DND-41 (cell line): ENCODE measurements at regions not wholly inside any gene's neighbourhood (a gene's known extent, or its start where the extent isn't known, plus 50 kb on each side); places are given as distances from the start of the nearest gene placed in this dataset.

Experiments used
- ATAC-seq: fragments of 200-7000 bp; cut with Tn5 transposase; 3 replicates; pipeline ENCODE4 v1.9.1; 2021; ENCODE audit warnings: low read depth; ENCODE audit not compliant: insufficient read depth
- DNase-seq: peaks from one replicate; pipeline ENCODE4 v3.0.0-alpha.2; 2020
- H2AFZ ChIP-seq: 2 replicates; pipeline ENCODE4 v1.6.0; 2012; ENCODE audit warnings: low read depth, low read length
- H3K27ac ChIP-seq: 2 replicates; pipeline ENCODE4 v1.5.1; 2012; ENCODE audit warnings: low read length, inconsistent platforms
- H3K27me3 ChIP-seq: fragments of 200-600 bp; sonication (generic); 2 replicates; pipeline ENCODE4 v1.6.0; 2012; ENCODE audit warnings: low read length, mild to moderate bottlenecking, inconsistent platforms; ENCODE audit not compliant: insufficient read depth, poor library complexity
- H3K36me3 ChIP-seq: 2 replicates; pipeline ENCODE4 v1.5.1; 2012; ENCODE audit warnings: low read length, inconsistent platforms; ENCODE audit not compliant: insufficient read depth
- H3K4me1 ChIP-seq: 2 replicates; pipeline ENCODE4 v1.5.1; 2012; ENCODE audit warnings: mild to moderate bottlenecking, low read length; ENCODE audit not compliant: insufficient read depth
- H3K4me2 ChIP-seq: 2 replicates; pipeline ENCODE4 v1.6.0; 2012; ENCODE audit warnings: mild to moderate bottlenecking, moderate library complexity, low read length, inconsistent platforms; ENCODE audit not compliant: insufficient read depth
- H3K4me3 ChIP-seq, 2 experiments: fragments of 200-600 bp in 1 of 2; shearing (Covaris generic) in 1 of 2; 2 replicates each; pipeline ENCODE4 v1.5.1; 2012 to 2016; ENCODE audit warnings: inconsistent platforms in 2 of 2, low read length in 2 of 2, mild to moderate bottlenecking in 2 of 2, low read depth in 1 of 2, moderate library complexity in 1 of 2
- H3K79me2 ChIP-seq: 2 replicates; pipeline ENCODE4 v1.6.0; 2012; ENCODE audit warnings: low read length, inconsistent platforms; ENCODE audit not compliant: insufficient read depth
- H3K9ac ChIP-seq: 2 replicates; pipeline ENCODE4 v1.6.0; 2012; ENCODE audit warnings: low read depth, mild to moderate bottlenecking, inconsistent platforms, low read length, moderate library complexity
- H3K9me3 ChIP-seq: 2 replicates; pipeline ENCODE4 v1.5.1; 2012; ENCODE audit warnings: low read length, moderate library complexity, mild to moderate bottlenecking, inconsistent platforms; ENCODE audit not compliant: insufficient read depth, severe bottlenecking
- H4K20me1 ChIP-seq: 2 replicates; pipeline ENCODE4 v1.6.0; 2012; ENCODE audit warnings: low read length; ENCODE audit not compliant: insufficient read depth
- EZH2 ChIP-seq: IDR thresholded peaks from 3 replicates; pipeline ENCODE4 v1.6.1; 2012; ENCODE audit warnings: borderline replicate concordance, low read depth, mild to moderate bottlenecking, moderate library complexity, low read length, inconsistent platforms; ENCODE audit not compliant: severe bottlenecking
- TF ChIP-seq, protein P1 (sequence below): IDR thresholded peaks from 2 replicates; pipeline ENCODE4 v1.5.1; 2012; ENCODE audit warnings: borderline replicate concordance, low read length, moderate library complexity, mild to moderate bottlenecking; ENCODE audit not compliant: poor library complexity, severe bottlenecking; ENCODE audit errors: extremely low read depth

DNA sequence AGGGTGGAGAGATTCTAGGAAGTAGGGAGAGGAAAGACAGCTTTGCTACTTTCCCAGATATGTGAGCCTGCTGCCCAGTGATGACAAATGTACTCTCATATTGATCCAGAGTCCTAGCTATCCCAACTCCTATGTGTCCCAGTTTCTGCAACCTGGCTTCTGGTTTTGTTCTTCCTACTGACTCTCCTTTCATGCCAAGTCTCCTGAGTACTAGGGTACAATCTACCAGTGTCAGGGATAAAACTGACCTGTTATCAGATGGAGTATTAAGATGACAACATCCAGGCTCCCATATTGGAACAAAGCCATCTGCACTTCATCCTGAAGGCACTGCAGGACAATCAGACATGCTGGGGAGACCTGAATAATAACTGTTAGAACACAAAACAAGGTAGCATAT, 233.7 kb upstream of the PHYHIPL start:
- Histone ChIP-seq H3K36me3 (no peaks in the 10 kb centered on the region), H3K27me3 (no peaks in the 10 kb centered on the region), H3K9me3 (no peaks in the 10 kb centered on the region), H3K4me3 (no peak overlapping the region), H4K20me1 (no peaks in the 10 kb centered on the region), H3K9ac (no peak overlapping the region), H2AFZ (no peak overlapping the region), H3K27ac (no peak overlapping the region), H3K4me1 (no peaks in the 10 kb centered on the region), H3K79me2 (no peaks in the 10 kb centered on the region), H3K4me2 (no peak overlapping the region)
- no peak for DNase-seq
- ATAC-seq, result no peak
- TF ChIP-seq, protein P1, sequence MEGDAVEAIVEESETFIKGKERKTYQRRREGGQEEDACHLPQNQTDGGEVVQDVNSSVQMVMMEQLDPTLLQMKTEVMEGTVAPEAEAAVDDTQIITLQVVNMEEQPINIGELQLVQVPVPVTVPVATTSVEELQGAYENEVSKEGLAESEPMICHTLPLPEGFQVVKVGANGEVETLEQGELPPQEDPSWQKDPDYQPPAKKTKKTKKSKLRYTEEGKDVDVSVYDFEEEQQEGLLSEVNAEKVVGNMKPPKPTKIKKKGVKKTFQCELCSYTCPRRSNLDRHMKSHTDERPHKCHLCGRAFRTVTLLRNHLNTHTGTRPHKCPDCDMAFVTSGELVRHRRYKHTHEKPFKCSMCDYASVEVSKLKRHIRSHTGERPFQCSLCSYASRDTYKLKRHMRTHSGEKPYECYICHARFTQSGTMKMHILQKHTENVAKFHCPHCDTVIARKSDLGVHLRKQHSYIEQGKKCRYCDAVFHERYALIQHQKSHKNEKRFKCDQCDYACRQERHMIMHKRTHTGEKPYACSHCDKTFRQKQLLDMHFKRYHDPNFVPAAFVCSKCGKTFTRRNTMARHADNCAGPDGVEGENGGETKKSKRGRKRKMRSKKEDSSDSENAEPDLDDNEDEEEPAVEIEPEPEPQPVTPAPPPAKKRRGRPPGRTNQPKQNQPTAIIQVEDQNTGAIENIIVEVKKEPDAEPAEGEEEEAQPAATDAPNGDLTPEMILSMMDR, result no peak

DNA sequence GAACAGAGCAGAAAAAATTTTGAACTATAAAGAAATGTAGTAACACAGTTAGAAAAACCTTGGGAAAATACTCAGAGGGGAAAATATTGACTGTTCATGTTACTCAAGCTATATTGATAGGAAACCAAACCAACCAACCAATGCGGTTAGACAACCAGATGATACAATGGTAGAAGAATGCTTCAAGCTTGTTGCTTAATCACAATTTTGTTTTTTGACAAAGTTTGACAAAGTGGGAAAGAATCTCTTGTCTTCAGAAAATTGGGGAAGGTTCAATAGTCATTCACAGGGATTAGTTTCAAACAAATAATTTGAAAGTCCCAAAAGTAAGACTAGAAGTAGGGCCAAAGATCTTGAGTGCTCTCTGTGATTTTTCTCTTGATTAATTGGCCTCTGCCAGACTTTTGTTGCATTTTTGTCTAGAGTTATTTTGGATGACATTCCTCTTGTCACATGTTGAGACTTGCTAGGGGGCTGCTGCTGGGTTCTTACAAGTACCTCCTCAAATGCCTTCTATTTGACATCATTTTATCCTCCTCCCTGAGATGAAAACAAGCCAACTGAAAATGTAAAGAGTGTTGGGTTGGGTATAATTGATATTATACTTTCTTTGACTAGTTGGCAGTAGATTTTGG, 233.1 kb upstream of the PHYHIPL start:
- TF ChIP-seq EZH2, result no peak
- TF ChIP-seq, protein P1, result no peak
- H4K20me1 ChIP-seq, result no peaks in the 10 kb centered on the region
- H3K9ac ChIP-seq, result no peak overlapping the region
- no peak overlapping the region for H3K4me2 ChIP-seq
- no peaks in the 10 kb centered on the region for H3K79me2 ChIP-seq
- no peaks in the 10 kb centered on the region for H3K9me3 ChIP-seq
- H3K4me3 ChIP-seq, result no peak overlapping the region
- H3K36me3 ChIP-seq, result no peaks in the 10 kb centered on the region
- H3K27ac ChIP-seq, result no peak overlapping the region
- DNase-seq (no peak), ATAC-seq (no peak)
- no peaks in the 10 kb centered on the region for H3K27me3 ChIP-seq
- H2AFZ ChIP-seq, result no peak overlapping the region
- H3K4me1 ChIP-seq, result no peaks in the 10 kb centered on the region

DNA sequence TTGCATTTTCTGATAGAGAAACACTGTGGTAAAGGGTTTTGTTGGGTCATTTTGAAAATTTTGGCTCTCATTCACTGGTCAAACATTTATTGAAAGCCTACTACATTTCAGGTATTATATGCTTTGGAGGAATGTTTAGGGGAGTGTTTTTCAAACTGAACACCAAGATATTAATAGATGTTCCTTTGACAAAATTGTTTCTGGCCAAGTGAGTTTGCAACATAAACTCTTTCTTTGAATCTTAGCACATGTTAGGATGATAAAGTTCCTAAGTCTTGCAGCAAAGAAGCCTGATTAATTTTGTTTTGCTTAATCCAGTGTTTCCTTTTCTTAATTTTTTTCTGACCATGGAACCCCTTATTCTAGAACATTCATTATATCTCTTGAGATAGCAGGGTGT, 232.5 kb upstream of the PHYHIPL start:
- Histone ChIP-seq H3K4me1 (no peaks in the 10 kb centered on the region), H3K27me3 (no peaks in the 10 kb centered on the region), H4K20me1 (no peaks in the 10 kb centered on the region), H3K36me3 (no peaks in the 10 kb centered on the region), H3K9ac (no peak overlapping the region), H3K4me3 (no peak overlapping the region), H2AFZ (no peak overlapping the region), H3K9me3 (no peaks in the 10 kb centered on the region), H3K27ac (no peak overlapping the region), H3K4me2 (no peak overlapping the region), H3K79me2 (no peaks in the 10 kb centered on the region)
- TF ChIP-seq, protein P1, result no peak
- no peak for TF ChIP-seq EZH2
- no peak for ATAC-seq
- no peak for DNase-seq

DNA sequence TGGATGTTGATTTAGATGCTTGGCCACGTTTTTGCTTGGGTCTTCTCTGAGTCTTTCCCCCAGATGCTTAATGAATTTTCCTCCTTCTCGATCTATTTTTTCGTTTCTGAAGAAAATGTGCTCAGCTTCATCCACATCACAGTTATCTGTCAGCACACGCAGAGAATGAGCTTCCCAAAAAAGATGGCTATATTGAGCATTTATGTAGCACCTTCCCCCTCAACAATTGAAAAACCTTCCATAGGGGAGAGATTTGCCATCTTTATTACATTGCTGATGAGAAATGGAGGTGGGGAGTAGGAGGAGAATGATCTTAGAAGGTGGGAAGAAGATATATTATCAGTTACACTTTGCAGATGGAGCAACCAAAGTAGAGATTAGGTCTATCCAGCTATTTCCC, 228.1 kb upstream of the PHYHIPL start:
- Histone ChIP-seq H3K4me3 (no peak overlapping the region), H3K79me2 (no peaks in the 10 kb centered on the region), H3K27ac (no peak overlapping the region), H3K9me3 (no peaks in the 10 kb centered on the region), H2AFZ (no peak overlapping the region), H3K9ac (no peak overlapping the region), H3K4me2 (no peak overlapping the region), H3K4me1 (no peaks in the 10 kb centered on the region), H3K27me3 (no peaks in the 10 kb centered on the region), H4K20me1 (no peaks in the 10 kb centered on the region), H3K36me3 (no peaks in the 10 kb centered on the region)
- DNase-seq (no peak), ATAC-seq (no peak)
- TF ChIP-seq, protein P1, result no peak
- no peak for TF ChIP-seq EZH2
